ENCODE measurements at regions not wholly inside any gene's neighbourhood (a gene's known extent, or its start where the extent isn't known, plus 50 kb on each side); places are given as distances from the start of the nearest gene placed in this dataset.

DNA sequence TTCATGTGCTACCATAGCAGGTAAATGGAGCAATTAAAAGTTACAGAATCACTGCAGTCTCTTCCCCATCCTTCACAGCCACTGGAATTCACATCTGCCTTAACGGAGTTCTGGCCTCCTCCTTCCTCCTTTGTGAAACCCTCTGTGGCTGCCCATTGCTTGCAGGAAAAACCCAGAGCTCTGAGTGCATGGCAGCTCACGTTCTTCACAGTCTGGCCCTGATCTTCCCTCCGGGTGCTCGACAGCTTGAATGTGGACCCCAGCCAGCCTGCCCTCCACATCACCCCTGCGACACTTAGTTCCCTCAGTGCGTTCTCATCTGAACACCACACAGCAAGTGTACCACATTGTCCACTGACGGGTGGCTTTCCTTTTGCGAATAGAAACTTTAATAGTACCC, 63.2 kb upstream of the RUFY1 start:
- ChIA-PET POLR2A (no interaction called here), CTCF (interaction anchor here (1.8 to 1.9 kb wide), 2 partner anchors 319 to 321 kb away, joined by 4 to 6 read pairs; no protein-coding TSS in a partner anchor)
- H3K9me3 ChIP-seq (ENCODE audit: control insufficient read depth, insufficient read depth, low read length): peaks cover 10% of the 10 kb centered on the region
- H3K4me3 ChIP-seq (ENCODE audit: low read depth, low read length): no peak overlapping the region
- no peak for TF ChIP-seq CTCF (IDR thresholded peaks at IDR 0.05; ENCODE audit: low read depth, low read length)
- H3K27me3 ChIP-seq (ENCODE audit: control insufficient read depth, insufficient read depth, low read length): no peaks in the 10 kb centered on the region
- H3K27ac ChIP-seq (ENCODE audit: low read depth, low read length): no peak overlapping the region
- no peak for DNase-seq (ENCODE audit: low read depth, low spot score)

DNA sequence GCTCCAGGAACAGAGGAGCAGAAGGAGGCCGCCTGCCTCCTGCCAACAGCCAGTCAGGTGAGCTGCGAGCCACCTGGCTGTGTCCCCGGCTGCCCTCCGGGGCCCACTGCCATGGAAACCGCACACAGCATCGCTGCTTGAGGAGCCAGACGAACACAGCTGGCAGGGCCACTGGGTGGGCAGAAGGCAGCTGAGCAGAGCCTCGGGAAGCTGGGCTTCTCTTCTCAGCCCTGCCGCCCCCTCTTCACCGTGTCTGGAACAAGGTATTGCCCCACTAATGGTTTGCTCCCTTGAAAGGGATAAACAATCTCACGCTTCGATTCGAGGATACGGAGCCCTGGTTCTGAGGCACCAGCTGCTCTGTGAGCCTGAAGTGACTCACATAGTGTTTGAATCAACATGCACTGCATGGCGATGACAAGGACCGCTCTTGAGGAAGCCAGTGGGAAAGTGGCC, 63.7 kb upstream of the RUFY1 start:
- Histone ChIP-seq H3K27me3 (ENCODE audit: control insufficient read depth, insufficient read depth, low read length) (no peaks in the 10 kb centered on the region), H3K27ac (ENCODE audit: low read depth, low read length) (no peak overlapping the region), H3K9me3 (ENCODE audit: control insufficient read depth, insufficient read depth, low read length) (peaks cover 10% of the 10 kb centered on the region), H3K4me3 (ENCODE audit: low read depth, low read length) (no peak overlapping the region)
- TF ChIP-seq CTCF (IDR thresholded peaks at IDR 0.05; ENCODE audit: low read depth, low read length): no peak
- ChIA-PET POLR2A (no interaction called here), CTCF (interaction anchor here (1.8 to 1.9 kb wide), 2 partner anchors 319 to 320 kb away, joined by 4 to 6 read pairs; no protein-coding TSS in a partner anchor)
- peak; percentile 3 for DNase-seq (ENCODE audit: low read depth, low spot score)

DNA sequence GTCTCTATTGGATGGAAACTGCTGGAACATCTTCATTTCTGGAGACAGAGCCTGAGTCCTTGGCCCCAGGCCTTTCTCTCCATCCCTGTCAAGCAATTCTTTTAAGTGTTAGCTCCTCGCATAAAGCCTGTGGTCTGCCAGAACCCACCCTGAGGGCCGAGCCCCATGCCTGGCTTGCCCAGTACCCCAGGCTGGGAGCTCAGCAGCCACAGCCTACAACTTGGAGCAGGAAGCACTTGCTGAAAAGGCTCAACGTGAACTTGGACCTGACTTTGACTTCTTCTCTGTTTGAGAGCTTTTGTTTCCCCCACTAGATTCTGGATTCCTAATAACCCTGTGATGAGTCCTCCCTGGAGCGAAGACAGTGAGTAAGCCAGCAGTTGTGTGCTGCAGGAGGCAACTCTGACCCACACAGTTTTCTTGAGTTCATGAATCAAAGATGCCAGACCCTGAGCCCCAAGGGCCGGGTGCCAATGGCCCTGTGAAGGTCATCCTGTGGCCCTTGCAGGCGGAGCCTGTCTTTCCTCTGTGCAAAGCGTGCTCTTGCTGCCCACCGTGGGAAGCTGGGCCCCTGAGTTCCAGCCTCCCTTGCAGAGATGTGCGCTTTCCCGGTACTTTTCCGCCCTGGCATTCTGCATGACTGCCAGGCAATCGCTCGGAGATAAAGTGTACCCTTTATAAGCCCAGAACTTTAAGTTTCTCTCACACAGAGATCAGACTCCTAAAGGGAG, 64.3 kb upstream of the RUFY1 start:
- Histone ChIP-seq H3K4me3 (ENCODE audit: low read depth, low read length) (no peak overlapping the region), H3K27ac (ENCODE audit: low read depth, low read length) (no peak overlapping the region), H3K27me3 (ENCODE audit: control insufficient read depth, insufficient read depth, low read length) (no peaks in the 10 kb centered on the region), H3K9me3 (ENCODE audit: control insufficient read depth, insufficient read depth, low read length) (peaks cover 7% of the 10 kb centered on the region)
- CTCF ChIA-PET: interaction anchor here (1.8 to 1.9 kb wide), 2 partner anchors 318 to 320 kb away, joined by 4 to 6 read pairs; no protein-coding TSS in a partner anchor
- DNase-seq (ENCODE audit: low read depth, low spot score): no peak
- no peak for TF ChIP-seq CTCF (IDR thresholded peaks at IDR 0.05; ENCODE audit: low read depth, low read length)
- POLR2A ChIA-PET: interaction anchor here (0.7 kb wide), 1 partner anchor 38 kb away, joined by 3 read pairs; no protein-coding TSS in a partner anchor

DNA sequence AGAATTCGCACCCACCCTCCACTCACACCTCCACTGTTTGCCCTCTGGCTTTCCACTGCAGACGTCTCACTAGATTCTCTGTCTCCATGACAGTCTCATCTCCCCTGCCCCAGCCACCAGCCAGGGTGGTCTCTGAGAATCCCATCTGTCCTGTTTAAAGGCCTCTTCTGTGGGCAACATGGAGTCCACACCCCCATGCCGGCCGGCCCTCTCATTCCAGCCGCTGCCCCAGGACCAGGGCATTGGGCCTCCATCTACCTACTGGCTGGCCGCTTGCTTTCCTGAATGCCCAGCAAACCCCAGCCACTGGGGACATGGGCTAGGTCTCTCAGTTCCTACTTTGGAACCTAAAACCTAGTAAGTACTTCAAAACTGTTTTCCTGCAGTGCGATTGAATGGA, 65.6 kb upstream of the RUFY1 start:
- no peak for TF ChIP-seq CTCF (IDR thresholded peaks at IDR 0.05; ENCODE audit: low read depth, low read length)
- ChIA-PET POLR2A (no interaction called here), CTCF (no interaction called here)
- no peak for DNase-seq (ENCODE audit: low read depth, low spot score)
- H3K27me3 ChIP-seq (ENCODE audit: control insufficient read depth, insufficient read depth, low read length): no peaks in the 10 kb centered on the region
- H3K27ac ChIP-seq (ENCODE audit: low read depth, low read length): no peak overlapping the region
- no peak overlapping the region for H3K4me3 ChIP-seq (ENCODE audit: low read depth, low read length)
- peaks cover 6% of the 10 kb centered on the region; the same call in 1 of the 2 replicates for H3K9me3 ChIP-seq (ENCODE audit: control insufficient read depth, insufficient read depth, low read length)

- ChIA-PET CTCF (no interaction called here), POLR2A (no interaction called here)
- Histone ChIP-seq H3K27ac (ENCODE audit: low read depth, low read length) (no peak overlapping the region), H3K9me3 (ENCODE audit: control insufficient read depth, insufficient read depth, low read length) (peaks cover 6% of the 10 kb centered on the region; the same call in 1 of the 2 replicates), H3K4me3 (ENCODE audit: low read depth, low read length) (no peak overlapping the region), H3K27me3 (ENCODE audit: control insufficient read depth, insufficient read depth, low read length) (no peaks in the 10 kb centered on the region)
- no peak for DNase-seq (ENCODE audit: low read depth, low spot score)
- no peak for TF ChIP-seq CTCF (IDR thresholded peaks at IDR 0.05; ENCODE audit: low read depth, low read length)
Observed at GRCh38 chr5:179484201-179484600, 66.2 kb upstream of the RUFY1 start.

All from AG04450 (cell line).